HCEC 1CT (cell line): ENCODE measurements at regions not wholly inside any gene's neighbourhood (a gene's known extent, or its start where the extent isn't known, plus 50 kb on each side); places are given as distances from the start of the nearest gene placed in this dataset.

Experiments
- DNase-seq: peaks from one replicate; pipeline ENCODE4 v3.0.0-alpha.2; 2017

GRCh38 chr1:61627365-61627764, 97.6 kb downstream of the TM2D1 start:
- no peak for DNase-seq

- no peak for DNase-seq
These were observed 98.1 kb downstream of the TM2D1 start for GRCh38 chr1:61626816-61627215.

- no peak for DNase-seq
These were observed 101.1 kb downstream of the TM2D1 start for GRCh38 chr1:61623852-61624251.

GRCh38 chr1:61620536-61620935, 104.4 kb downstream of the TM2D1 start:
- DNase-seq: no peak

GRCh38 chr1:61618755-61619154, 106.2 kb downstream of the TM2D1 start:
- no peak for DNase-seq

- no peak for DNase-seq
These were observed 106.7 kb downstream of the TM2D1 start for GRCh38 chr1:61618193-61618592.

GRCh38 chr1:61616830-61617229, 108.1 kb downstream of the TM2D1 start:
- no peak for DNase-seq

- DNase-seq: no peak
These were observed 112.3 kb downstream of the TM2D1 start for GRCh38 chr1:61612602-61613001.

GRCh38 chr1:61609040-61609439, 115.9 kb downstream of the TM2D1 start:
- DNase-seq: no peak

- DNase-seq: no peak
These were observed 117.5 kb downstream of the TM2D1 start for GRCh38 chr1:61607448-61607847.

GRCh38 chr1:61606448-61607312, 118.3 kb downstream of the TM2D1 start:
- DNase-seq: peak; percentile 53

- DNase-seq: peak; percentile 70
These were observed 119.2 kb downstream of the TM2D1 start for GRCh38 chr1:61605607-61606321.

- DNase-seq: no peak
These were observed 120.3 kb downstream of the TM2D1 start for GRCh38 chr1:61604684-61605083.

- DNase-seq: peak; percentile 20
These were observed 120.7 kb downstream of the TM2D1 start for GRCh38 chr1:61604261-61604660.

GRCh38 chr1:61602663-61603062, 122.3 kb downstream of the TM2D1 start:
- DNase-seq: no peak

- no peak for DNase-seq
These were observed 127.3 kb downstream of the TM2D1 start for GRCh38 chr1:61597601-61598000.

- no peak for DNase-seq
These were observed 131.6 kb downstream of the TM2D1 start for GRCh38 chr1:61593331-61593730.

- DNase-seq: no peak
These were observed 133.6 kb downstream of the TM2D1 start for GRCh38 chr1:61591351-61591750.

GRCh38 chr1:61588736-61589672, 135.9 kb downstream of the TM2D1 start:
- peak; percentile 42 for DNase-seq

- no peak for DNase-seq
These were observed 139.2 kb downstream of the TM2D1 start for GRCh38 chr1:61585714-61586113.

GRCh38 chr1:61583703-61584102, 141.2 kb downstream of the TM2D1 start:
- DNase-seq: no peak

- DNase-seq: no peak
These were observed 143.7 kb downstream of the TM2D1 start for GRCh38 chr1:61581251-61581650.

GRCh38 chr1:61580417-61580816, 144.5 kb downstream of the TM2D1 start:
- no peak for DNase-seq
